ENCODE measurements at regions not wholly inside any gene's neighbourhood (a gene's known extent, or its start where the extent isn't known, plus 50 kb on each side); places are given as distances from the start of the nearest gene placed in this dataset.

DNA sequence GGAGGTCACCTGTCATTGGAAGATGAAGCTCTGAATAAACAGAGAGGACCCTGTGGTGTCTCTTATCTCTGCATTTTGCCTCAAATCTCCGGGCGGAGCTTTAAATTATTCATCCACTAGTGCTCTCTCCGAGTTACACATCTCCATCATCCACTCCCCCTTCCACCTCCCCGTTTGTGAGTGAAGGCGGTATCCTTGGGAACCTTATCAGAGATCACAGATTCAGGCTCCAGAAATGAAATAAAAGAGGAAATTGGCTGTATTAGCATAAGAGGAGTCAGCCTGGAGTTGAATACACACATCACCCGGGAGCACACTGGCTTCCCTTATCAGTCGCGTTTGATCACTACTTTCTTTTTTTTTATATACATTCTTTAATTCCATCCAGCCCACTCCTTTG is 1184.8 kb downstream of the GATA3 start:
- no peaks in the 10 kb centered on the region for H4K20me1 ChIP-seq (ENCODE audit: insufficient read depth, low read length)
- H2AK5ac ChIP-seq (ENCODE audit: low read depth, low read length): no peak overlapping the region
- no peaks in the 10 kb centered on the region for H3K9me3 ChIP-seq (ENCODE audit: control insufficient read depth, insufficient read depth, low read length)
- no peaks in the 10 kb centered on the region; the same call in 1 of the 2 replicates for H3K27me3 ChIP-seq (ENCODE audit: control insufficient read depth, insufficient read depth, low read length)
- no peak overlapping the region for H2BK20ac ChIP-seq (ENCODE audit: low read depth, low read length)
- no peaks in the 10 kb centered on the region for H3K79me1 ChIP-seq (ENCODE audit: low read depth in 1 of 2, low read length in 2 of 2)
- H2BK5ac ChIP-seq (ENCODE audit: low read depth, low read length, poor library complexity, severe bottlenecking): no peak overlapping the region
- no peak overlapping the region for H4K8ac ChIP-seq (ENCODE audit: low read depth in 2 of 2, low read length in 2 of 2)
- no CpG with 5 or more reads among the region's 8 CpGs for WGBS, 2 experiments (ENCODE audit: extremely low coverage in 2 of 2, insufficient read length in 1 of 2)
- dilution Hi-C loops (cut with HindIII; ENCODE audit: low sequenced_read_pairs, unreplicated experiment): no loop called here
- H3K36me3 ChIP-seq (ENCODE audit: control insufficient read depth, insufficient read depth, low read length): no peaks in the 10 kb centered on the region
- no peak overlapping the region for H2AK9ac ChIP-seq (replicated peaks; ENCODE audit: low read depth, low read length, poor library complexity)
- no TSS peak for BruUV-seq (replicated peaks)
- no peak overlapping the region for H3K27ac ChIP-seq (ENCODE audit: insufficient read depth, low read length)
- ChIA-PET POLR2A (ENCODE audit: unreplicated experiment) (no interaction called here), CTCF (no interaction called here)
- H3K56ac ChIP-seq (ENCODE audit: extremely low read depth, insufficient read depth, low read length): no peak overlapping the region
- TF ChIP-seq CTCF (conservative IDR thresholded peaks at IDR 0.05; ENCODE audit: low read depth, low read length) (no peak), RAD21 (IDR thresholded peaks at IDR 0.05; ENCODE audit: low read length) (no peak), RCOR1 (IDR thresholded peaks at IDR 0.05; ENCODE audit: insufficient replicate concordance, low read length) (no peak), BHLHE40 (IDR thresholded peaks at IDR 0.05; ENCODE audit: low read depth, low read length) (no peak), MXI1 (IDR thresholded peaks at IDR 0.05; ENCODE audit: borderline replicate concordance, low read depth, low read length) (no peak), FOS (IDR thresholded peaks at IDR 0.05; ENCODE audit: low read depth, low read length) (no peak), MAFK (IDR thresholded peaks at IDR 0.05; ENCODE audit: low read depth, low read length) (no peak), ELK1 (IDR thresholded peaks at IDR 0.05; ENCODE audit: borderline replicate concordance, low read depth, low read length) (no peak), RFX5 (IDR thresholded peaks at IDR 0.05; ENCODE audit: low read depth, low read length) (no peak), USF2 (IDR thresholded peaks at IDR 0.05; ENCODE audit: low read depth, low read length) (no peak), CEBPB (IDR thresholded peaks at IDR 0.05; ENCODE audit: low read depth, low read length) (no peak), POLR2A (IDR thresholded peaks at IDR 0.05; ENCODE audit: low read depth, low read length) (no peak)
- H2BK120ac ChIP-seq (ENCODE audit: low read depth, low read length): no peak overlapping the region
- H2BK15ac ChIP-seq (ENCODE audit: low read depth, low read length): no peak overlapping the region
- DNase-seq (no peak), ATAC-seq (ENCODE audit: low read depth) (no peak)
- H4K91ac ChIP-seq (ENCODE audit: insufficient read depth, low read depth, low read length): no peak overlapping the region
- intact Hi-C loops (cut with micrococcal nuclease): no loop called here
- no peak overlapping the region for H2AFZ ChIP-seq (replicated peaks; ENCODE audit: low read length, poor library complexity)
- H3K9me1 ChIP-seq (ENCODE audit: insufficient read depth, low read length): no peaks in the 10 kb centered on the region
- no peak overlapping the region for H3K4me3 ChIP-seq (ENCODE audit: insufficient read depth, low read depth, low read length)
- H3K14ac ChIP-seq (replicated peaks; ENCODE audit: low read depth, low read length): no peak overlapping the region
- H3K4ac ChIP-seq (ENCODE audit: low read depth, low read length): no peak overlapping the region
- H3K9ac ChIP-seq (ENCODE audit: low read depth, low read length): no peak overlapping the region
- no peak overlapping the region for H3K4me2 ChIP-seq (ENCODE audit: low read depth, low read length)
- H3K23ac ChIP-seq (ENCODE audit: low read depth, low read length): no peak overlapping the region
- H3K4me1 ChIP-seq (ENCODE audit: control insufficient read depth, insufficient read depth, low read length): no peaks in the 10 kb centered on the region
- in situ Hi-C loops (cut with MboI; ENCODE audit: low sequenced_read_pairs): no loop called here
- no peak overlapping the region for H4K5ac ChIP-seq (ENCODE audit: low read depth, low read length)
- no peak overlapping the region for H3K18ac ChIP-seq (ENCODE audit: low read depth, low read length)

All from IMR-90 (cell line).